ENCODE measurements at regions not wholly inside any gene's neighbourhood (a gene's known extent, or its start where the extent isn't known, plus 50 kb on each side); places are given as distances from the start of the nearest gene placed in this dataset.

DNA sequence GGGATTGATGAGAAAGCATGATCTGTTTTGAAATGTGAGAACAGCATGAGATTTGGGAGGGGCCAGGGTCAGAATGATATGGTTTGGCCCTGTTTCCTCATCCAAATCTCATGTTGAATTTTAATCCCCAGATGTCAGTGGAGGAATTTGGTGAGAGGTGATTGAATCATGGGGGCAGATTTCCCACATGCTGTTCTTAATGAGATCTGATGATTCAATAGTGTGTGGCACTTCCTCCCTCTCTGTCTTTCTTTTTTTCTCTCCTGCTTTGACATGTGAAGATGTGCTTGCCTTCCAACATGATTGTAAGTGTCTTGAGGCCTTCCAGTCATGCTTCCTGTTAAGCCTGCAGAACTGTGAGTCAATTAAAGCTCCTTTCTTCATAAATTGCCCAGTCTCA, 1060.3 kb upstream of the CITED2 start:
- TF ChIP-seq POLR2A (IDR thresholded peaks at IDR 0.05; ENCODE audit: extremely low read depth, insufficient read length): no peak
- TF ChIP-seq MYC (IDR thresholded peaks at IDR 0.05; ENCODE audit: low read depth, low read length): no peak
- TF ChIP-seq, protein P1, sequence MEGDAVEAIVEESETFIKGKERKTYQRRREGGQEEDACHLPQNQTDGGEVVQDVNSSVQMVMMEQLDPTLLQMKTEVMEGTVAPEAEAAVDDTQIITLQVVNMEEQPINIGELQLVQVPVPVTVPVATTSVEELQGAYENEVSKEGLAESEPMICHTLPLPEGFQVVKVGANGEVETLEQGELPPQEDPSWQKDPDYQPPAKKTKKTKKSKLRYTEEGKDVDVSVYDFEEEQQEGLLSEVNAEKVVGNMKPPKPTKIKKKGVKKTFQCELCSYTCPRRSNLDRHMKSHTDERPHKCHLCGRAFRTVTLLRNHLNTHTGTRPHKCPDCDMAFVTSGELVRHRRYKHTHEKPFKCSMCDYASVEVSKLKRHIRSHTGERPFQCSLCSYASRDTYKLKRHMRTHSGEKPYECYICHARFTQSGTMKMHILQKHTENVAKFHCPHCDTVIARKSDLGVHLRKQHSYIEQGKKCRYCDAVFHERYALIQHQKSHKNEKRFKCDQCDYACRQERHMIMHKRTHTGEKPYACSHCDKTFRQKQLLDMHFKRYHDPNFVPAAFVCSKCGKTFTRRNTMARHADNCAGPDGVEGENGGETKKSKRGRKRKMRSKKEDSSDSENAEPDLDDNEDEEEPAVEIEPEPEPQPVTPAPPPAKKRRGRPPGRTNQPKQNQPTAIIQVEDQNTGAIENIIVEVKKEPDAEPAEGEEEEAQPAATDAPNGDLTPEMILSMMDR (IDR thresholded peaks at IDR 0.05; ENCODE audit: low read depth, low read length): no peak
